ENCODE measurements at regions not wholly inside any gene's neighbourhood (a gene's known extent, or its start where the extent isn't known, plus 50 kb on each side); places are given as distances from the start of the nearest gene placed in this dataset.

- no peak for TF ChIP-seq CTCF (conservative IDR thresholded peaks at IDR 0.05 in 1 of 2, IDR thresholded peaks at IDR 0.05 in 1 of 2; ENCODE audit: extremely low read depth in 1 of 2, insufficient read depth in 1 of 2, low read depth in 1 of 2, low read length in 2 of 2)
- TF ChIP-seq EZH2 (IDR thresholded peaks at IDR 0.05; ENCODE audit: borderline replicate concordance, low read length): no peak
These were observed 200.4 kb downstream of the RAB38 start for GRCh38 chr11:87974797-87975196.

All from mammary epithelial cell (primary cell).